Stimulated activated CD8-positive, alpha-beta memory T cell treated with anti-CD3 and anti-CD28 coated beads, Interleukin-2, amount 100 ng/mL, for 48 hours (primary cell): ENCODE measurements at regions not wholly inside any gene's neighbourhood (a gene's known extent, or its start where the extent isn't known, plus 50 kb on each side); places are given as distances from the start of the nearest gene placed in this dataset.
"Not testable (repeated sequence)": the region's sequence is repeated elsewhere in the genome, so short reads cannot be mapped to it uniquely, and the experiment has no call there.

Experiments
- DNase-seq, 2 donors: peaks; one replicate each; pipeline ENCODE4 v3.0.0-alpha.2; 2020; ENCODE audit warnings: low read depth in 2 of 2

DNA sequence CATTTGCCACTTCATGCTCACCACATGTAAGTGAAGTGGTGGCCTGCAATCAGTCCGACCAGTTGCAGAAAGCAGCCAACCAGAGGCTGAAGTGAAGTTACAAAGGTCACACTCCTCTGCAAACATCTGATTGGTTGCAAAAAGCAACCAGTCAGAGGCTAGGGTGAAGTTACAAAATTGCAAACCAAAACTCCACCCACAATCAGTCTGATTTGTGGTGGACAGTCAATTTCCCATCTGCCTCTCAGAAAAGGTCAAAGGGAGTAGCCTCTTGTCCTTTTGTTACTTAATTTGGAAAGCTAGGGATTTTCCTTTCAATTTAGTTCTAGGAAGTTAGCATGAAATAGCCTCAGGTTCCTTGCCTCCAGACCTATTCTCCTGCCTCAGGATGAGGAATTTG lies 185.0 kb downstream of the UXS1 start:
- no peak for DNase-seq

GRCh38 chr2:106004851-106005250 lies 189.2 kb downstream of the UXS1 start:
- DNase-seq = no peak

- DNase-seq = no peak
Measured at GRCh38 chr2:105999211-105999989, 194.7 kb downstream of the UXS1 start.

- DNase-seq = no peak
Measured at GRCh38 chr2:105997711-105998110, 196.4 kb downstream of the UXS1 start.

DNA sequence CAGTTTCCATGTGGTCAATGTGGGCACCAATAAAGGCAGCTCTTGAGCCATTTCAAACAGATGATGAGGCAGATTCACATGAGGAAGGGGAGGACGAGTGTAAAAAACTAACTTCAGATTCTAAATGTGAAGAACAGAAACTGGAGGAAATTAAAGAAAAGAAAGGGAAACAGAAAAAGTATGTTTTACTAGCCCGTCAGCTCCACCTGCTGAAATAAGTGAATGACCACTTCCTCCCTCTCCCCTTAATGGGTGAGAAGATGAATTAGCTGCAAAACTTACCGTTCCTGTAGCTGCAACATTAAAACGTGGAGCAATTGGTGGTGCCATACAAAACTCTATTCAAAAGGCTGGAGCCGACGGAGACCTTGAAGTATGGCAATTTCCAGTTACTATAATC lies 203.5 kb downstream of the UXS1 start:
- no peak for DNase-seq

GRCh38 chr2:105989803-105990202 lies 204.3 kb downstream of the UXS1 start:
- DNase-seq = not testable (repeated sequence)

DNA sequence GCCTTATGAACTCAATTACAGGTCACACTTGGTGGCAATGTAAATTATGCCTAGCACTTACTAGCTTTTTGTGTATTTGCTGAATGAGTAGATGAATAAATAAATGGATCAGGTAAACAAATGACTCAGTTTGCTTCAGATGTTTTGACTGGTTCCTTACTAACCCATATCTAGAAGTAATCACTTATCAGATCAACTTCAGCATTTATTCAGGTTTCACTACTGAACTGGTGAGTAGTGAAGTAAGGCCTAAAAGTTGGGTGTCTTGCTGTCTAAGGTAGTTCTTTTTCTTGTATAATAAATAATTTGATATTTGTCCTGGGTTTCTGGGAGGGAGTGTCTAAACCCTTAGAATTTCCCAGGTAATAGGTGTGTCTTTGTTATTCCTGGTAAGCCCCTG lies 205.0 kb downstream of the UXS1 start:
- DNase-seq = no peak

- no peak for DNase-seq
Measured at GRCh38 chr2:105977807-105978206, 216.3 kb downstream of the UXS1 start.

- peak in 1 of 2 donors; percentile 9 for DNase-seq
Measured at GRCh38 chr2:105977212-105977611, 216.9 kb downstream of the UXS1 start.

GRCh38 chr2:105974812-105975211 lies 219.3 kb downstream of the UXS1 start:
- DNase-seq = no peak

DNA sequence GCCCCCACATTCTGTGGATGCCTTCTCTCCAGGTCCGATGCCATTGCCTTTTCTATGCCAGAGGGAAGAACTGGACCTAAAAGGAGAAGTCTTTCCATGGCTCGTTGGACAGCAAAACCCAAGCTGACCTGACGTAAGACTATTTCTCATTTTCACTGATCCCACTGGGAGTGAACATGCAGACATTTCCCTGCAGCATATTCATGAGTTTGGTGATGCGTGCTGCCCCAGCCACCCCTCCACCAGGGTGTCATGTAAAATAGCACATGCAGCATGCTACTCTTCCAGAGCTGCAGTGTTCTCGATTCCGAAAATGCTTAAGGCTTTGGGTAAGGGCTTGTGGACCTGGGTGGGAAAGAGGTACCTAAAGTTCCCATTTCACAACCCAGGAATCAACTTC lies 221.2 kb downstream of the UXS1 start:
- no peak for DNase-seq

- no peak for DNase-seq
Measured at GRCh38 chr2:105972246-105972645, 221.9 kb downstream of the UXS1 start.

GRCh38 chr2:105969552-105969951 lies 224.5 kb downstream of the UXS1 start:
- DNase-seq = peak; percentile 3 to 14

- no peak for DNase-seq
Measured at GRCh38 chr2:105962221-105962620, 217.5 kb downstream of the NCK2 start.

- no peak for DNase-seq
Measured at GRCh38 chr2:105961599-105962146, 217.0 kb downstream of the NCK2 start.

DNA sequence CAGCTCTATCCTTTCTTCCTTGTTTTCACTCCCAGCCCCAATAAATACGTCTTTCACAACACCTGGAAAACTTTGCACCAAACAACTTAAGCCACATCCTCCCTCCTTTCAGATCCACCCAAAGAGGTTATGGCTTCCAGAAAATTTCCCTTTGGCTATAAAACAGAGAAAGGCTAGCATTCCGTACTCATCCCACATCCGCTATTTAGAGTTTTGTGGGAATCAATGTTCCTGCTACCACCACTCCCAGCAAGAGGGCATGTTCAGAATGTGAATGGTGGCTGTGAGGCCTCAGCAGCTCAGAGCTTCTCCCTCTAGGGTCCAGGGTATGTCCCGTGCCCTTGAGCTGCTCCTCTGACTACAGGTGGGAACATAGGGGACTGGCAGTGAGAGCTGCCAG lies 214.6 kb downstream of the NCK2 start:
- no peak for DNase-seq

GRCh38 chr2:105954891-105955290 lies 210.2 kb downstream of the NCK2 start:
- no peak for DNase-seq

DNA sequence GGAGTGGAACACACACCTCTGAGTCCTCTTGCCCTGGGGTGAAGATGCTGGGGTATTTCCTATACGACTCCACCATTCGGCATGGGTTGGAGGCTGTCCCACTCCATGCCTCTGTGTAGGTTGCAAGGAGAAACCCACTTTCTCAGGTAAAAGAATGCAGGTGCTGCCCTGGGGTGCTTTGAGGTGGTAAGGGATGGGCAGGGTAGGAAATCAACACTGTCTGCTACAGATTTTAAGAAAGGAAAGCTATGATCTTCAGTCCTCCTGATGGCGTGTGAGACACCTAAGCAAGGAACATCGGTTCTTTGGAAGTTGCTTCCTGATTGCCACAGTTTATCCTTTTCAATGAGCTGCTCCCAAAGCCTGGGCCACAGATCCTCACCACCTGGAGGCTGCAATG lies 209.2 kb downstream of the NCK2 start:
- DNase-seq = no peak

GRCh38 chr2:105952131-105952530 lies 207.4 kb downstream of the NCK2 start:
- DNase-seq = no peak

- DNase-seq = no peak
Measured at GRCh38 chr2:105951384-105951694, 206.6 kb downstream of the NCK2 start.

DNA sequence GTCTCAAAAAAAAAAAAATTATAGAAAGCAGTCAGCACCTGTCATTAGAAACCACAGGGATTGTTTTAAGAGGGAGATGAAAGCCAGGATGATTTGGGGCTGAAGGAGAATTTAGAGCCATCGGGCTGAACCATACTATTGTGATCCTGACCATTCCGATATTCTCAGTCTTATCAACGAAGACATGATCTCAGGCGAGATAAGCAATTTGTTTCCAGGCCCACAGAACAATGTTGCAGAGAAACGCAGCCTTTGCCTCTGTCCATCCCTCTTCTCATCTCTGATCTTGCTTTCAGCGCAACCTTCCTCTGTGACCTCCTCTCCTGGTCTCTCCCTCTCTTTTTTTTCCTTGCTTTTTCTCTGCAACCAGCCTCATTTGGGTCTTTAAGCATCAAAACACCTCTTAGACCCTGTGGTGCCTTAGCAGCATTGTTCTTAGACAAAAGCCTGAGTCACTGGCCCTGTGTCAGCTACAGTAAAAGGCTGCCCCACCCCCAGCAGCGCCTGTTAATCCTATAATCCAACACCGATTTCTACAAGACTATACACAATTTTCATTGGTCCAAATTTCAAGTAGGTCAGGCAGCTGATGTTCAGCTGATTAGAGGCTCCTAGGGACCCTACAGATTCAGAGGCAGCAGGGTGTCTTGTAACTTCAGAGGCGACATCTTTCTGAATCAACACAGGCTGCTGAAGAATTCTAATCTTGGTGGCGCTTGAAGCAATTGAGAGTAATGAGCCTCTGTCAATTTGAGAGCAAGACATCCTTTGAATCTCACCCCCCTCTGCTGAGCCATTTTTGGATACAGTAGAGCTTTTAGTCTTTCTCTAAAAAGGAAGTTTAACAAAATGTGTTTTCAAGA lies 206.0 kb downstream of the NCK2 start:
- DNase-seq = no peak

- no peak for DNase-seq
Measured at GRCh38 chr2:105943977-105944376, 199.3 kb downstream of the NCK2 start.
